Stomach (tissue), 4 donors: ENCODE measurements at regions not wholly inside any gene's neighbourhood (a gene's known extent, or its start where the extent isn't known, plus 50 kb on each side); places are given as distances from the start of the nearest gene placed in this dataset.

Experiments used
- CTCF ChIP-seq, 7 experiments: fragments of 450-650 bp in 4 of 7; fragments of 200-600 bp in 3 of 7; sonication (generic) in 3 of 7; IDR thresholded peaks; one replicate each; pipeline ENCODE4 v1.5.1; 2016 to 2019; ENCODE audit warnings: antibody characterized with exemption in 7 of 7, control low read depth in 2 of 7, mild to moderate bottlenecking in 1 of 7
- EP300 ChIP-seq: sonication (generic); formaldehyde crosslinking; IDR thresholded peaks from one replicate; pipeline ENCODE4 v1.6.1; 2017; ENCODE audit warnings: antibody characterized with exemption
- POLR2A ChIP-seq, 4 donors: fragments of 450-650 bp; IDR thresholded peaks; one replicate each; pipeline ENCODE4 v1.6.1; 2016; ENCODE audit warnings: antibody characterized with exemption in 4 of 4, control low read depth in 2 of 4, mild to moderate bottlenecking in 1 of 4, moderate library complexity in 1 of 4
- POLR2AphosphoS5 ChIP-seq, 3 donors: sonication (generic); formaldehyde crosslinking; IDR thresholded peaks; one replicate each; pipeline ENCODE4 v1.6.1; 2016; ENCODE audit warnings: antibody characterized with exemption in 3 of 3

GRCh38 chr4:65190780-65191179, 479.5 kb downstream of the EPHA5 start:
- TF ChIP-seq CTCF (IDR thresholded peaks at IDR 0.05) = no peak
- no peak for TF ChIP-seq POLR2AphosphoS5 (IDR thresholded peaks at IDR 0.05)
- TF ChIP-seq POLR2A (IDR thresholded peaks at IDR 0.05) = no peak
- no peak for TF ChIP-seq EP300
